ENCODE measurements at regions not wholly inside any gene's neighbourhood (a gene's known extent, or its start where the extent isn't known, plus 50 kb on each side); places are given as distances from the start of the nearest gene placed in this dataset.
"Not testable (repeated sequence)": the region's sequence is repeated elsewhere in the genome, so short reads cannot be mapped to it uniquely, and the experiment has no call there.

- DNase-seq (ENCODE audit: low spot score): no peak
Measured at GRCh38 chr4:126526335-126526734, 1106.4 kb upstream of the INTU start.

- DNase-seq (ENCODE audit: low spot score): no peak
Measured at GRCh38 chr4:126529997-126530396, 1102.8 kb upstream of the INTU start.

- DNase-seq (ENCODE audit: low spot score): no peak
Measured at GRCh38 chr4:126530996-126531585, 1101.7 kb upstream of the INTU start.

- no peak for DNase-seq (ENCODE audit: low spot score)
Measured at GRCh38 chr4:126532527-126532926, 1100.2 kb upstream of the INTU start.

- DNase-seq (ENCODE audit: low spot score): no peak
Measured at GRCh38 chr4:126533146-126533805, 1099.5 kb upstream of the INTU start.

- DNase-seq (ENCODE audit: low spot score): no peak
Measured at GRCh38 chr4:126539771-126540170, 1093.0 kb upstream of the INTU start.

- DNase-seq (ENCODE audit: low spot score): no peak
Measured at GRCh38 chr4:126541820-126542219, 1090.9 kb upstream of the INTU start.

GRCh38 chr4:126544276-126544675, 1088.5 kb upstream of the INTU start:
- no peak for DNase-seq (ENCODE audit: low spot score)

- not testable (repeated sequence) for DNase-seq (ENCODE audit: low spot score)
Measured at GRCh38 chr4:126546197-126546596, 1086.6 kb upstream of the INTU start.

- no peak for DNase-seq (ENCODE audit: low spot score)
Measured at GRCh38 chr4:126547352-126547751, 1085.4 kb upstream of the INTU start.

GRCh38 chr4:126548890-126549289, 1083.9 kb upstream of the INTU start:
- DNase-seq (ENCODE audit: low spot score): no peak

- DNase-seq (ENCODE audit: low spot score): no peak
Measured at GRCh38 chr4:126552321-126552720, 1080.4 kb upstream of the INTU start.

- no peak for DNase-seq (ENCODE audit: low spot score)
Measured at GRCh38 chr4:126553248-126553647, 1079.5 kb upstream of the INTU start.

GRCh38 chr4:126558596-126558995, 1074.2 kb upstream of the INTU start:
- DNase-seq (ENCODE audit: low spot score): no peak

- DNase-seq (ENCODE audit: low spot score): no peak
Measured at GRCh38 chr4:126559961-126560360, 1072.8 kb upstream of the INTU start.

GRCh38 chr4:126560794-126561193, 1072.0 kb upstream of the INTU start:
- no peak for DNase-seq (ENCODE audit: low spot score)

GRCh38 chr4:126563389-126563788, 1069.4 kb upstream of the INTU start:
- no peak for DNase-seq (ENCODE audit: low spot score)

GRCh38 chr4:126564283-126564854, 1068.4 kb upstream of the INTU start:
- DNase-seq (ENCODE audit: low spot score): no peak

GRCh38 chr4:126568652-126569570, 1063.8 kb upstream of the INTU start:
- DNase-seq (ENCODE audit: low spot score): no peak

- DNase-seq (ENCODE audit: low spot score): no peak
Measured at GRCh38 chr4:126572264-126572663, 1060.5 kb upstream of the INTU start.

GRCh38 chr4:126582737-126583136, 1050.0 kb upstream of the INTU start:
- DNase-seq (ENCODE audit: low spot score): no peak

- no peak for DNase-seq (ENCODE audit: low spot score)
Measured at GRCh38 chr4:126583509-126583908, 1049.2 kb upstream of the INTU start.

GRCh38 chr4:126591583-126591982, 1041.2 kb upstream of the INTU start:
- no peak for DNase-seq (ENCODE audit: low spot score)

Data from RKO (cell line).